K562 (cell line): ENCODE measurements at regions not wholly inside any gene's neighbourhood (a gene's known extent, or its start where the extent isn't known, plus 50 kb on each side); places are given as distances from the start of the nearest gene placed in this dataset.
A peak's percentile ranks its signal among the peaks of the same experiment; 100 is the strongest.
"Not testable (repeated sequence)": the region's sequence is repeated elsewhere in the genome, so short reads cannot be mapped to it uniquely, and the experiment has no call there.

Experiments used
- ATAC-seq: fragments of 200-7000 bp; cut with Tn5 transposase; 3 replicates; pipeline ENCODE4 v1.9.1; 2020; ENCODE audit warnings: moderate library complexity
- BruUV-seq: library from RNA; stranded (reverse); fragments of 400-500 nt; replicated peaks from 2 replicates; lab custom pipeline; 2021; lab: Mats Ljungman, UMichigan
- CTCF ChIA-PET: fragments of 300-600 bp; formaldehyde crosslinking; extraction: SDS; loops from one replicate; lab custom pipeline; 2021; ENCODE audit warnings: low intra/inter-chr PET ratio; lab: Yijun Ruan, JAX
- POLR2A ChIA-PET: fragments of 300-600, 350-650 bp; sonication (Branson Sonifier 250); formaldehyde crosslinking; extraction: SDS; loops from one replicate; lab custom pipeline; 2021; ENCODE audit warnings: antibody characterized with exemption, inconsistent platforms; lab: Yijun Ruan, JAX
- DNase-seq, 4 experiments: peaks; one replicate each; pipeline versions ENCODE4 v3.0.0 to v3.0.0-alpha.2; 2011 to 2018; ENCODE audit warnings: low spot score in 3 of 4, mixed read lengths in 3 of 4; ENCODE audit errors: extremely low read depth in 1 of 4
- FAIRE-seq: peaks from 2 replicates; lab custom pipeline; 2011; peaks lifted over from hg19 to GRCh38; lab: Jason Lieb, UNC
- H2AFZ ChIP-seq: 2 replicates; pipeline ENCODE4 v1.6.0; 2011; ENCODE audit warnings: low read depth, low read length, control low read depth, inconsistent platforms
- H3K27ac ChIP-seq: fragments of 200-600 bp; 3 replicates; pipeline ENCODE4 v1.8.0; 2011; ENCODE audit warnings: low read depth, mild to moderate bottlenecking, control low read depth, inconsistent platforms, low read length, moderate library complexity, mixed read lengths; ENCODE audit errors: extremely low read depth
- H3K27me3 ChIP-seq, 2 experiments: fragments of 300-600 bp in 1 of 2; 2 replicates in 1 of 2; 3 replicates in 1 of 2; pipeline versions ENCODE4 v1.6.0 to v1.8.0; 2011; ENCODE audit warnings: inconsistent platforms in 2 of 2, low read length in 2 of 2, mild to moderate bottlenecking in 1 of 2, mixed read lengths in 1 of 2, moderate library complexity in 1 of 2; ENCODE audit not compliant: control insufficient read depth in 2 of 2, insufficient read depth in 2 of 2
- H3K36me3 ChIP-seq: fragments of 300-600 bp; 3 replicates; pipeline ENCODE4 v1.8.0; 2011; ENCODE audit warnings: mild to moderate bottlenecking, low read length, inconsistent platforms; ENCODE audit not compliant: control insufficient read depth, insufficient read depth
- H3K4me1 ChIP-seq, 2 experiments: fragments of 200-600 bp in 1 of 2; replicated peaks in 1 of 2; 2 replicates in 1 of 2; 3 replicates in 1 of 2; pipeline versions ENCODE4 v1.5.1 to v1.8.0; 2011; ENCODE audit warnings: inconsistent platforms in 2 of 2, low read length in 2 of 2, mild to moderate bottlenecking in 1 of 2, mixed read lengths in 1 of 2, moderate library complexity in 1 of 2; ENCODE audit not compliant: control insufficient read depth in 2 of 2, insufficient read depth in 2 of 2
- H3K4me2 ChIP-seq: 2 replicates; pipeline ENCODE4 v1.6.1; 2011; ENCODE audit warnings: low read length, control low read depth, inconsistent platforms, mixed read lengths; ENCODE audit not compliant: insufficient read depth
- H3K4me3 ChIP-seq: fragments of 200-600 bp; sonication (generic), shearing (Covaris generic); 2 replicates; pipeline ENCODE4 v1.5.1; 2016; ENCODE audit warnings: control low read depth, inconsistent platforms
- H3K79me2 ChIP-seq: fragments of 200-600 bp; 3 replicates; pipeline ENCODE4 v1.8.0; 2011; ENCODE audit warnings: low read length, inconsistent platforms; ENCODE audit not compliant: control insufficient read depth, insufficient read depth
- H3K9ac ChIP-seq, 2 experiments: 2 replicates each; pipeline versions ENCODE4 v1.6.0 to v1.6.1; 2011; ENCODE audit warnings: low read depth in 2 of 2, low read length in 2 of 2, control low read depth in 1 of 2, inconsistent platforms in 1 of 2, mild to moderate bottlenecking in 1 of 2, mixed read lengths in 1 of 2; ENCODE audit not compliant: insufficient read depth in 1 of 2
- H3K9me1 ChIP-seq: one replicate; pipeline ENCODE4 v1.6.0; 2011; ENCODE audit warnings: inconsistent platforms, mild to moderate bottlenecking, low read length, moderate library complexity; ENCODE audit not compliant: control insufficient read depth, insufficient read depth
- H3K9me3 ChIP-seq: replicated peaks from 2 replicates; pipeline ENCODE4 v1.5.1; 2011; ENCODE audit warnings: low read depth, low read length, inconsistent platforms; ENCODE audit not compliant: control insufficient read depth, insufficient read depth
- H4K20me1 ChIP-seq: replicated peaks from 2 replicates; pipeline ENCODE4 v1.6.1; 2011; ENCODE audit warnings: low read length, inconsistent platforms, mixed read lengths; ENCODE audit not compliant: control insufficient read depth, insufficient read depth
- WGBS: fragments of 100-300 bp; shearing (Covaris generic); methylation state at CpG from one replicate; pipeline ENCODE4 v1.1.6; 2016; ENCODE audit warnings: low coverage, mixed read lengths; ENCODE audit not compliant: insufficient coverage; ENCODE audit errors: missing lambda C conversion rate; 5-methylcytosine and 5-hydroxymethylcytosine counted together
- in situ Hi-C: fragments of 300-500 bp; cut with MboI; formaldehyde crosslinking; loops from 4 replicates; pipeline ENCODE4 v1.15.0; 2018; ENCODE audit warnings: inconsistent platforms, mixed read lengths
- intact Hi-C: fragments of 100-400 bp; cut with micrococcal nuclease; formaldehyde crosslinking; loops from 2 replicates; pipeline ENCODE4 v1.14.2; 2022
- TF ChIP-seq, protein P1 (sequence below), 2 experiments: fragments of 450-650 bp in 1 of 2; sonication (generic) in 1 of 2; formaldehyde crosslinking in 1 of 2; IDR thresholded peaks in 1 of 2; conservative IDR thresholded peaks in 1 of 2; 2 replicates each; pipeline versions ENCODE4 v1.6.1 to v1.8.1; 2016 to 2023; ENCODE audit warnings: mild to moderate bottlenecking in 2 of 2, moderate library complexity in 2 of 2, inconsistent platforms in 1 of 2, missing genetic modification reagents in 1 of 2

DNA sequence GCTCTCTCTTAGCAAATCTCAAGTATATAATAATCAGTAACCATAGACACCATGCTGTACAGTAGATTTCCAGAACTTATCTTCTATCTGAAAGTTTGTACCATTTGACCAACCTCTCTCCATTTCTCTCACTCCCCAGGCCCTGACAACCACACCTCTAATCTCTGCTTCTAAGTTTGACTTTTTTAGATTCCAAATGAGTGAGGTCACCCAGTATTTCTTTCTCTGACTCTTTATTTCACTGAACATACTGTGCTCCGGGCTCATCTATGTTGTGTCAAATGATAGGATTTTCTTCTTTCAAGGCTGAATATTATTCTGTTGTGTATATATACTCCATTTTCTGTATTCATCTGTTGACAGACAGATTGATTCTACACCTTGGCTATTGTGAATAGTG is 110.1 kb upstream of the METTL14 start:
- H3K4me3 ChIP-seq, H2AFZ ChIP-seq, H3K36me3 ChIP-seq, in situ Hi-C loops, CTCF ChIA-PET, intact Hi-C loops, BruUV-seq, ATAC-seq, POLR2A ChIA-PET, H3K9me1 ChIP-seq, H3K9me3 ChIP-seq, H3K27ac ChIP-seq, H3K4me2 ChIP-seq, H4K20me1 ChIP-seq, DNase-seq, H3K79me2 ChIP-seq, H3K4me1 ChIP-seq, H3K9ac ChIP-seq, FAIRE-seq, H3K27me3 ChIP-seq: not testable (repeated sequence)
- 29% methylated on average over 1 of the region's 1 CpG for WGBS
- TF ChIP-seq, protein P1, sequence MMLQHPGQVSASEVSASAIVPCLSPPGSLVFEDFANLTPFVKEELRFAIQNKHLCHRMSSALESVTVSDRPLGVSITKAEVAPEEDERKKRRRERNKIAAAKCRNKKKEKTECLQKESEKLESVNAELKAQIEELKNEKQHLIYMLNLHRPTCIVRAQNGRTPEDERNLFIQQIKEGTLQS (IDR thresholded peaks at IDR 0.05) = peak; percentile 25; the same call in 1 of the 2 replicates
- TF ChIP-seq, protein P1 (CRISPR knock-in tag; conservative IDR thresholded peaks at IDR 0.05) = not testable (repeated sequence)
- TF ChIP-seq, all 486 proteins: peak for 1; not testable (repeated sequence) for 485

DNA sequence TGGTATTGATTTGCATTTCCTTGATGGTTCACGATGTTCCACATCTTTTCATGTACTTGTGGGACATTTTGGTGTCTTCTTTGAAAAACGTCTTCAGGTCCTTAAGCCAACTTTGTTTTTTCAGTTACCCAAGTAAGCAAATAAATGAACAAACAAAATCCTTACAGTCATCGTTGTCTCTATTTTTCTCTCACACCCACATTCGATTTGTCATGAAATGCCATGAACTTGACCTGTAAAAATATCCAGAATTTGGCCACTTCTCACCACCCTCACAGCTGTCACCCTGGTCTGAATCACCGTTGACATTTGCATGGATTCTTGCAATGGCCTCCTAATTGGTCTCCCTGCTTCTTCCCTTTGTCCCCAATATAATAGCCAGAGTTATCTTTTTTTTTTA is 109.5 kb upstream of the METTL14 start:
- H3K79me2 ChIP-seq, H3K9me1 ChIP-seq, H2AFZ ChIP-seq, H3K4me1 ChIP-seq, H4K20me1 ChIP-seq, H3K27me3 ChIP-seq, DNase-seq, intact Hi-C loops, H3K4me2 ChIP-seq, H3K4me3 ChIP-seq, POLR2A ChIA-PET, H3K9ac ChIP-seq, H3K9me3 ChIP-seq, ATAC-seq, FAIRE-seq, H3K27ac ChIP-seq, CTCF ChIA-PET, BruUV-seq, in situ Hi-C loops, H3K36me3 ChIP-seq: not testable (repeated sequence)
- 5% methylated on average over 5 of the region's 5 CpGs for WGBS

DNA sequence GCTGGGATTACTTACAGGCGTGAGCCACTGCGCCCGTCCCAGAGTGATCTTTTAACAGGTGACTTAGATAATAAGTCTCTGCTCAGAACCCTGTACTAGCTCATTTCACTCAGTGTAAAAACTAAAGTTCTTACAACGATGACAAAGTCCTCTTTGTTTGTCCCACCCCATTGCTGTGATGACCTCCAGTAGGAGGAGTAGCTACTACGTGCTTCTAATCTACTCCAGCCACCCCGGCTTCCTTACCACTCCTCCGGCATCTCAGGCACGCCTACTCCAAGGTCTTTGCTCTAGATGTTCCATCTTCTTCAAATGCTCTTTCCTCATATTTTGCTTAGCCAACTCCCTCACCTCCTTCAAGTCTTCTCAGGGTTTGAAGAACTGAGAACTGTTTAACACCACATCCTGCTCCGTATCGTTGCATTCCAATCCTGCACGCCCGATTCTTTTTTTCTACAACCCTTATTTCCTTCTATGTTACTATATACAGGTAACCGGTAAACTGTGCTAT is 108.4 kb upstream of the METTL14 start:
- WGBS = 33% methylated on average over 10 of the region's 13 CpGs
- H3K27ac ChIP-seq, H4K20me1 ChIP-seq, H3K4me2 ChIP-seq, H3K36me3 ChIP-seq, H3K9me1 ChIP-seq, H3K9me3 ChIP-seq, POLR2A ChIA-PET, in situ Hi-C loops, H2AFZ ChIP-seq, BruUV-seq, FAIRE-seq, intact Hi-C loops, H3K4me3 ChIP-seq, H3K4me1 ChIP-seq, H3K79me2 ChIP-seq, DNase-seq, H3K9ac ChIP-seq, CTCF ChIA-PET, H3K27me3 ChIP-seq: not testable (repeated sequence)
- ATAC-seq = peak; percentile 88
